IMR-90 (cell line): ENCODE measurements at regions not wholly inside any gene's neighbourhood (a gene's known extent, or its start where the extent isn't known, plus 50 kb on each side); places are given as distances from the start of the nearest gene placed in this dataset.

Source experiments
- ATAC-seq: fragments of 200-7000 bp; cut with Tn5 transposase; 2 replicates; pipeline ENCODE4 v1.9.1; 2020; ENCODE audit warnings: low read depth, mild to moderate bottlenecking, moderate library complexity
- BruUV-seq: library from RNA; stranded (reverse); fragments of 400-500 nt; replicated peaks from 2 replicates; lab custom pipeline; 2021; lab: Mats Ljungman, UMichigan
- CTCF ChIA-PET: fragments of 300-600 bp; formaldehyde crosslinking; extraction: SDS; loops from one replicate; lab custom pipeline; 2021; ENCODE audit warnings: antibody characterized with exemption; lab: Yijun Ruan, JAX
- POLR2A ChIA-PET: fragments of 300-600 bp; sonication (Branson Sonifier 250); formaldehyde crosslinking; loops from one replicate; lab custom pipeline; 2022; ENCODE audit warnings: antibody characterized with exemption; ENCODE audit not compliant: unreplicated experiment; lab: Charles Lee
- DNase-seq: peaks from one replicate; pipeline ENCODE4 v3.0.0; 2013
- H2AFZ ChIP-seq: replicated peaks from 2 replicates; pipeline ENCODE3; 2013; ENCODE audit warnings: low read length, mild to moderate bottlenecking; ENCODE audit not compliant: poor library complexity
- H2AK5ac ChIP-seq: 2 replicates; pipeline ENCODE4 v1.6.1; 2013; ENCODE audit warnings: low read depth, low read length, inconsistent platforms
- H2AK9ac ChIP-seq: replicated peaks from 2 replicates; pipeline ENCODE3; 2013; ENCODE audit warnings: mild to moderate bottlenecking, low read depth, low read length, moderate library complexity; ENCODE audit not compliant: poor library complexity
- H2BK120ac ChIP-seq: 2 replicates; pipeline ENCODE4 v1.6.1; 2013; ENCODE audit warnings: low read depth, low read length, inconsistent platforms
- H2BK15ac ChIP-seq: 3 replicates; pipeline ENCODE4 v1.6.1; 2013; ENCODE audit warnings: low read depth, low read length, inconsistent platforms
- H2BK20ac ChIP-seq: 2 replicates; pipeline ENCODE4 v1.6.1; 2013; ENCODE audit warnings: low read depth, mild to moderate bottlenecking, inconsistent platforms, low read length, moderate library complexity
- H2BK5ac ChIP-seq: 2 replicates; pipeline ENCODE4 v1.6.1; 2013; ENCODE audit warnings: mild to moderate bottlenecking, low read depth, low read length, inconsistent platforms; ENCODE audit not compliant: poor library complexity, severe bottlenecking
- H3K14ac ChIP-seq: replicated peaks from 2 replicates; pipeline ENCODE4 v1.6.1; 2013; ENCODE audit warnings: low read depth, low read length, inconsistent platforms
- H3K18ac ChIP-seq: 2 replicates; pipeline ENCODE4 v1.6.1; 2013; ENCODE audit warnings: low read depth, low read length, control low read depth
- H3K23ac ChIP-seq: 2 replicates; pipeline ENCODE4 v1.6.1; 2013; ENCODE audit warnings: low read depth, low read length, inconsistent platforms
- H3K27ac ChIP-seq: 2 replicates; pipeline ENCODE4 v1.5.1; 2013; ENCODE audit warnings: mild to moderate bottlenecking, control low read depth, low read length; ENCODE audit not compliant: insufficient read depth
- H3K27me3 ChIP-seq: 2 replicates; pipeline ENCODE4 v1.6.1; 2013; ENCODE audit warnings: low read length; ENCODE audit not compliant: control insufficient read depth, insufficient read depth
- H3K36me3 ChIP-seq: 2 replicates; pipeline ENCODE4 v1.6.1; 2013; ENCODE audit warnings: low read length, mixed read lengths; ENCODE audit not compliant: control insufficient read depth, insufficient read depth
- H3K4ac ChIP-seq: 2 replicates; pipeline ENCODE4 v1.6.1; 2013; ENCODE audit warnings: low read depth, low read length, inconsistent platforms
- H3K4me1 ChIP-seq: 2 replicates; pipeline ENCODE4 v1.6.1; 2013; ENCODE audit warnings: low read length, mixed read lengths; ENCODE audit not compliant: control insufficient read depth, insufficient read depth
- H3K4me2 ChIP-seq: 2 replicates; pipeline ENCODE4 v1.6.1; 2013; ENCODE audit warnings: low read depth, mild to moderate bottlenecking, control low read depth, low read length, moderate library complexity
- H3K4me3 ChIP-seq: 2 replicates; pipeline ENCODE4 v1.5.1; 2013; ENCODE audit warnings: low read depth, mild to moderate bottlenecking, control low read depth, low read length, moderate library complexity; ENCODE audit not compliant: insufficient read depth
- H3K56ac ChIP-seq: 2 replicates; pipeline ENCODE4 v1.6.1; 2013; ENCODE audit warnings: low read length, inconsistent platforms; ENCODE audit not compliant: insufficient read depth; ENCODE audit errors: extremely low read depth
- H3K79me1 ChIP-seq, 2 experiments: 2 replicates each; pipeline ENCODE4 v1.6.1; 2013; ENCODE audit warnings: low read length in 2 of 2, inconsistent platforms in 1 of 2, low read depth in 1 of 2
- H3K9ac ChIP-seq: 2 replicates; pipeline ENCODE4 v1.6.1; 2013; ENCODE audit warnings: low read depth, low read length, control low read depth
- H3K9me1 ChIP-seq: 2 replicates; pipeline ENCODE4 v1.6.1; 2013; ENCODE audit warnings: low read length, inconsistent platforms; ENCODE audit not compliant: insufficient read depth
- H3K9me3 ChIP-seq: 2 replicates; pipeline ENCODE4 v1.6.1; 2013; ENCODE audit warnings: low read length; ENCODE audit not compliant: control insufficient read depth, insufficient read depth
- H4K20me1 ChIP-seq: 2 replicates; pipeline ENCODE4 v1.6.1; 2013; ENCODE audit warnings: low read length, inconsistent platforms; ENCODE audit not compliant: insufficient read depth
- H4K5ac ChIP-seq: 2 replicates; pipeline ENCODE4 v1.6.1; 2013; ENCODE audit warnings: mild to moderate bottlenecking, low read depth, low read length, control low read depth
- H4K8ac ChIP-seq, 2 experiments: 2 replicates each; pipeline ENCODE4 v1.6.1; 2013; ENCODE audit warnings: low read depth in 2 of 2, low read length in 2 of 2, control low read depth in 1 of 2, inconsistent platforms in 1 of 2
- H4K91ac ChIP-seq: 2 replicates; pipeline ENCODE4 v1.6.1; 2013; ENCODE audit warnings: low read depth, low read length, inconsistent platforms; ENCODE audit not compliant: insufficient read depth
- BHLHE40 ChIP-seq: fragments of 150-350 bp; IDR thresholded peaks from 2 replicates; pipeline ENCODE4 v1.6.1; 2016; ENCODE audit warnings: mild to moderate bottlenecking, low read depth, low read length
- CHD1 ChIP-seq: IDR thresholded peaks from 2 replicates; pipeline ENCODE4 v1.6.1; 2012; ENCODE audit warnings: low read depth, low read length, improper control_type of control experiment
- FOS ChIP-seq: fragments of 150-350 bp; IDR thresholded peaks from 2 replicates; pipeline ENCODE4 v1.6.1; 2016; ENCODE audit warnings: low read depth, low read length
- MAFK ChIP-seq: IDR thresholded peaks from 2 replicates; pipeline ENCODE4 v1.6.1; 2012; ENCODE audit warnings: low read depth, low read length, improper control_type of control experiment
- MAZ ChIP-seq: IDR thresholded peaks from 2 replicates; pipeline ENCODE4 v1.6.1; 2012; ENCODE audit warnings: low read depth, mild to moderate bottlenecking, low read length, improper control_type of control experiment, moderate library complexity, borderline replicate concordance
- MXI1 ChIP-seq: IDR thresholded peaks from 2 replicates; pipeline ENCODE4 v1.6.1; 2012; ENCODE audit warnings: low read depth, mild to moderate bottlenecking, low read length, moderate library complexity, borderline replicate concordance
- NFE2L2 ChIP-seq: fragments of 150-350 bp; IDR thresholded peaks from 2 replicates; pipeline ENCODE4 v1.6.1; 2016; ENCODE audit warnings: low read depth, mild to moderate bottlenecking, low read length
- POLR2A ChIP-seq: IDR thresholded peaks from 2 replicates; pipeline ENCODE4 v1.6.1; 2012; ENCODE audit warnings: mild to moderate bottlenecking, low read depth, low read length
- RAD21 ChIP-seq: IDR thresholded peaks from 2 replicates; pipeline ENCODE4 v1.6.1; 2012; ENCODE audit warnings: low read length, improper control_type of control experiment
- RCOR1 ChIP-seq: IDR thresholded peaks from 2 replicates; pipeline ENCODE4 v1.6.1; 2012; ENCODE audit warnings: mild to moderate bottlenecking, low read length, improper control_type of control experiment; ENCODE audit not compliant: insufficient replicate concordance
- SMC3 ChIP-seq: fragments of 150-350 bp; IDR thresholded peaks from 2 replicates; pipeline ENCODE4 v1.6.1; 2016; ENCODE audit warnings: low read depth, mild to moderate bottlenecking, antibody characterized with exemption, low read length, moderate library complexity
- WGBS, 2 experiments: methylation state at CpG; one replicate each; pipeline versions ENCODE4 v1.1.5 to v1.1.7; 2013; ENCODE audit warnings: missing lambda C conversion rate in 2 of 2; ENCODE audit not compliant: insufficient read length in 1 of 2; ENCODE audit errors: extremely low coverage in 2 of 2; 5-methylcytosine and 5-hydroxymethylcytosine counted together
- dilution Hi-C: fragments of 300-500 bp; cut with HindIII; formaldehyde crosslinking; loops from one replicate; pipeline ENCODE4 v1.14.3; 2018; ENCODE audit warnings: low sequenced_read_pairs; ENCODE audit not compliant: unreplicated experiment
- in situ Hi-C: fragments of 300-500 bp; cut with MboI; formaldehyde crosslinking; loops from 3 replicates; pipeline ENCODE4 v1.14.3; 2019; ENCODE audit warnings: low sequenced_read_pairs, inconsistent platforms, mixed read lengths
- intact Hi-C: fragments of 100-400 bp; cut with micrococcal nuclease; formaldehyde crosslinking; loops from 2 replicates; pipeline ENCODE4 v1.10.0; 2022
- TF ChIP-seq, protein P1 (sequence below): fragments of 150-350 bp; IDR thresholded peaks from 2 replicates; pipeline ENCODE4 v1.6.1; 2016; ENCODE audit warnings: low read depth, mild to moderate bottlenecking, low read length, moderate library complexity, borderline replicate concordance
- TF ChIP-seq, protein P2 (sequence below): conservative IDR thresholded peaks from 2 replicates; pipeline ENCODE4 v1.5.1; 2012; ENCODE audit warnings: mild to moderate bottlenecking, low read depth, low read length, improper control_type of control experiment
- TF ChIP-seq, protein P3 (sequence below): fragments of 150-350 bp; IDR thresholded peaks from 2 replicates; pipeline ENCODE4 v1.6.1; 2017; ENCODE audit warnings: mild to moderate bottlenecking, antibody characterized with exemption, low read length, low read depth

DNA sequence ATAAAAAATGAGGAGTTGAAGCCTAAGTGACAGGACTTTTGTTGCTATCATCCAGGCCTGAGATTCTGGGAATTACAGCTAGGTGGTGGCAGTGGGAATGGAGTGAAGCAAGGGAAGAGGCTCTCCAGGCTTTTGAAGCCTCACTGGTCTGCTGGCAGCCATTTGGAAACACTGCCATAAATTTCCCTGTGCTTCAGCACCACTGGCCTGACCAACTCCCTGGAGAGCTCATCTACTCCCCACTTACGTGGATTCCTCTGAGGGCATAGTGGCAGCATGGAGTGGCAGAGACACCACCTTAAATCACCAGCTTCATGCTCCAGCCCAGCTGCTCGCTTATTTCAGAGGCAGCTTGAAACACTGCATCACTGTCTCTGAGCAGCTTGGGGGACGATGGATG is 518.2 kb downstream of the TLR4 start:
- Histone ChIP-seq H3K14ac (no peak overlapping the region), H2BK20ac (no peak overlapping the region), H3K27ac (no peak overlapping the region), H2BK15ac (no peak overlapping the region), H3K9ac (no peak overlapping the region), H4K20me1 (no peaks in the 10 kb centered on the region), H3K4me2 (no peak overlapping the region), H2AFZ (no peak overlapping the region), H2AK9ac (no peak overlapping the region), H2AK5ac (no peak overlapping the region), H4K8ac (no peak overlapping the region), H3K4ac (no peak overlapping the region), H3K36me3 (no peaks in the 10 kb centered on the region), H3K56ac (no peak overlapping the region), H3K79me1 (no peaks in the 10 kb centered on the region), H4K91ac (no peak overlapping the region), H3K4me1 (no peaks in the 10 kb centered on the region), H3K9me1 (no peaks in the 10 kb centered on the region), H3K23ac (no peak overlapping the region), H3K9me3 (peaks cover 7% of the 10 kb centered on the region), H2BK5ac (no peak overlapping the region), H3K27me3 (no peaks in the 10 kb centered on the region), H2BK120ac (no peak overlapping the region), H3K18ac (no peak overlapping the region), H3K4me3 (no peak overlapping the region), H4K5ac (no peak overlapping the region)
- BruUV-seq, result no TSS peak
- no CpG with 5 or more reads among the region's 3 CpGs for WGBS, 2 experiments
- no peak for ATAC-seq
- in situ Hi-C loops, result no loop called here
- POLR2A ChIA-PET, result no interaction called here
- CTCF ChIA-PET, result no interaction called here
- no peak for DNase-seq
- dilution Hi-C loops, result no loop called here
- intact Hi-C loops, result no loop called here
- TF ChIP-seq FOS, result no peak
- TF ChIP-seq MXI1, result no peak
- TF ChIP-seq RCOR1, result no peak
- TF ChIP-seq NFE2L2, result no peak
- no peak for TF ChIP-seq CHD1
- TF ChIP-seq, protein P1, sequence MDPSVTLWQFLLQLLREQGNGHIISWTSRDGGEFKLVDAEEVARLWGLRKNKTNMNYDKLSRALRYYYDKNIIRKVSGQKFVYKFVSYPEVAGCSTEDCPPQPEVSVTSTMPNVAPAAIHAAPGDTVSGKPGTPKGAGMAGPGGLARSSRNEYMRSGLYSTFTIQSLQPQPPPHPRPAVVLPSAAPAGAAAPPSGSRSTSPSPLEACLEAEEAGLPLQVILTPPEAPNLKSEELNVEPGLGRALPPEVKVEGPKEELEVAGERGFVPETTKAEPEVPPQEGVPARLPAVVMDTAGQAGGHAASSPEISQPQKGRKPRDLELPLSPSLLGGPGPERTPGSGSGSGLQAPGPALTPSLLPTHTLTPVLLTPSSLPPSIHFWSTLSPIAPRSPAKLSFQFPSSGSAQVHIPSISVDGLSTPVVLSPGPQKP, result no peak
- TF ChIP-seq POLR2A, result no peak
- TF ChIP-seq, protein P2, sequence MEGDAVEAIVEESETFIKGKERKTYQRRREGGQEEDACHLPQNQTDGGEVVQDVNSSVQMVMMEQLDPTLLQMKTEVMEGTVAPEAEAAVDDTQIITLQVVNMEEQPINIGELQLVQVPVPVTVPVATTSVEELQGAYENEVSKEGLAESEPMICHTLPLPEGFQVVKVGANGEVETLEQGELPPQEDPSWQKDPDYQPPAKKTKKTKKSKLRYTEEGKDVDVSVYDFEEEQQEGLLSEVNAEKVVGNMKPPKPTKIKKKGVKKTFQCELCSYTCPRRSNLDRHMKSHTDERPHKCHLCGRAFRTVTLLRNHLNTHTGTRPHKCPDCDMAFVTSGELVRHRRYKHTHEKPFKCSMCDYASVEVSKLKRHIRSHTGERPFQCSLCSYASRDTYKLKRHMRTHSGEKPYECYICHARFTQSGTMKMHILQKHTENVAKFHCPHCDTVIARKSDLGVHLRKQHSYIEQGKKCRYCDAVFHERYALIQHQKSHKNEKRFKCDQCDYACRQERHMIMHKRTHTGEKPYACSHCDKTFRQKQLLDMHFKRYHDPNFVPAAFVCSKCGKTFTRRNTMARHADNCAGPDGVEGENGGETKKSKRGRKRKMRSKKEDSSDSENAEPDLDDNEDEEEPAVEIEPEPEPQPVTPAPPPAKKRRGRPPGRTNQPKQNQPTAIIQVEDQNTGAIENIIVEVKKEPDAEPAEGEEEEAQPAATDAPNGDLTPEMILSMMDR, result no peak
- TF ChIP-seq, protein P3, sequence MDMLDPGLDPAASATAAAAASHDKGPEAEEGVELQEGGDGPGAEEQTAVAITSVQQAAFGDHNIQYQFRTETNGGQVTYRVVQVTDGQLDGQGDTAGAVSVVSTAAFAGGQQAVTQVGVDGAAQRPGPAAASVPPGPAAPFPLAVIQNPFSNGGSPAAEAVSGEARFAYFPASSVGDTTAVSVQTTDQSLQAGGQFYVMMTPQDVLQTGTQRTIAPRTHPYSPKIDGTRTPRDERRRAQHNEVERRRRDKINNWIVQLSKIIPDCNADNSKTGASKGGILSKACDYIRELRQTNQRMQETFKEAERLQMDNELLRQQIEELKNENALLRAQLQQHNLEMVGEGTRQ, result no peak
- no peak for TF ChIP-seq BHLHE40
- TF ChIP-seq RAD21, result no peak
- TF ChIP-seq MAZ, result no peak
- TF ChIP-seq SMC3, result no peak
- TF ChIP-seq MAFK, result no peak
